ENCODE measurements at regions not wholly inside any gene's neighbourhood (a gene's known extent, or its start where the extent isn't known, plus 50 kb on each side); places are given as distances from the start of the nearest gene placed in this dataset.

DNA sequence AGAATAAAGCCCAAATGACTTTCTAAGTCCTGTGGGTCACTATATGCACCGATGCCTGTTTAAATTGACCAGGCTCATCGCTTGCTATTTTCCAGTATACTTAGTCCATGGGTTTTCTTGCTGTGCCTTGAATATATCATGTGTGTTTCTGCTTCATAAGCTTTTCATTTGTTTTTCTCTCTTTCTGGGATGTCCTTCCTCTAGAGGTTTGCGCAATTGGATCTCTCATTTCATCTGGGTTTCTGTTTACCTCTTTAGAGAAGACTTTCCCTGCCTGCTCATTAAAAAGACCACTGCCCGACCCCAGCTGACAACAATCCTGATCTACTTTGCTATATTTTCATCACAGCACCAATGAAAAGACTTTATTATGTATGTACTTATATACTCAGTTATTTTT is 150.9 kb upstream of the CYRIA start:
- H2AFZ ChIP-seq (ENCODE audit: low read depth, low read length), result no peak overlapping the region
- H3K9ac ChIP-seq (ENCODE audit: low read length), result no peak overlapping the region
- no peak overlapping the region for H3K4me3 ChIP-seq (ENCODE audit: low read length)
- no peak overlapping the region for H3K27ac ChIP-seq (ENCODE audit: low read length)
- H3K9me3 ChIP-seq (ENCODE audit: low read length), result no peaks in the 10 kb centered on the region
- TF ChIP-seq SMC3 (conservative IDR thresholded peaks at IDR 0.05; ENCODE audit: poor library complexity) (no peak), TAF1 (IDR thresholded peaks at IDR 0.05; ENCODE audit: low read depth) (no peak), EP300 (conservative IDR thresholded peaks at IDR 0.05; ENCODE audit: poor library complexity, severe bottlenecking) (no peak), MXI1 (conservative IDR thresholded peaks at IDR 0.05; ENCODE audit: poor library complexity, severe bottlenecking) (no peak), RAD21 (conservative IDR thresholded peaks at IDR 0.05) (no peak), EZH2 (IDR thresholded peaks at IDR 0.05; ENCODE audit: borderline replicate concordance, insufficient read depth, low read length, poor library complexity, severe bottlenecking) (no peak), POLR2AphosphoS5 (IDR thresholded peaks at IDR 0.05) (no peak)
- TF ChIP-seq, protein P1, sequence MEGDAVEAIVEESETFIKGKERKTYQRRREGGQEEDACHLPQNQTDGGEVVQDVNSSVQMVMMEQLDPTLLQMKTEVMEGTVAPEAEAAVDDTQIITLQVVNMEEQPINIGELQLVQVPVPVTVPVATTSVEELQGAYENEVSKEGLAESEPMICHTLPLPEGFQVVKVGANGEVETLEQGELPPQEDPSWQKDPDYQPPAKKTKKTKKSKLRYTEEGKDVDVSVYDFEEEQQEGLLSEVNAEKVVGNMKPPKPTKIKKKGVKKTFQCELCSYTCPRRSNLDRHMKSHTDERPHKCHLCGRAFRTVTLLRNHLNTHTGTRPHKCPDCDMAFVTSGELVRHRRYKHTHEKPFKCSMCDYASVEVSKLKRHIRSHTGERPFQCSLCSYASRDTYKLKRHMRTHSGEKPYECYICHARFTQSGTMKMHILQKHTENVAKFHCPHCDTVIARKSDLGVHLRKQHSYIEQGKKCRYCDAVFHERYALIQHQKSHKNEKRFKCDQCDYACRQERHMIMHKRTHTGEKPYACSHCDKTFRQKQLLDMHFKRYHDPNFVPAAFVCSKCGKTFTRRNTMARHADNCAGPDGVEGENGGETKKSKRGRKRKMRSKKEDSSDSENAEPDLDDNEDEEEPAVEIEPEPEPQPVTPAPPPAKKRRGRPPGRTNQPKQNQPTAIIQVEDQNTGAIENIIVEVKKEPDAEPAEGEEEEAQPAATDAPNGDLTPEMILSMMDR (IDR thresholded peaks at IDR 0.05; ENCODE audit: poor library complexity, severe bottlenecking), result no peak
- TF ChIP-seq, protein P2, sequence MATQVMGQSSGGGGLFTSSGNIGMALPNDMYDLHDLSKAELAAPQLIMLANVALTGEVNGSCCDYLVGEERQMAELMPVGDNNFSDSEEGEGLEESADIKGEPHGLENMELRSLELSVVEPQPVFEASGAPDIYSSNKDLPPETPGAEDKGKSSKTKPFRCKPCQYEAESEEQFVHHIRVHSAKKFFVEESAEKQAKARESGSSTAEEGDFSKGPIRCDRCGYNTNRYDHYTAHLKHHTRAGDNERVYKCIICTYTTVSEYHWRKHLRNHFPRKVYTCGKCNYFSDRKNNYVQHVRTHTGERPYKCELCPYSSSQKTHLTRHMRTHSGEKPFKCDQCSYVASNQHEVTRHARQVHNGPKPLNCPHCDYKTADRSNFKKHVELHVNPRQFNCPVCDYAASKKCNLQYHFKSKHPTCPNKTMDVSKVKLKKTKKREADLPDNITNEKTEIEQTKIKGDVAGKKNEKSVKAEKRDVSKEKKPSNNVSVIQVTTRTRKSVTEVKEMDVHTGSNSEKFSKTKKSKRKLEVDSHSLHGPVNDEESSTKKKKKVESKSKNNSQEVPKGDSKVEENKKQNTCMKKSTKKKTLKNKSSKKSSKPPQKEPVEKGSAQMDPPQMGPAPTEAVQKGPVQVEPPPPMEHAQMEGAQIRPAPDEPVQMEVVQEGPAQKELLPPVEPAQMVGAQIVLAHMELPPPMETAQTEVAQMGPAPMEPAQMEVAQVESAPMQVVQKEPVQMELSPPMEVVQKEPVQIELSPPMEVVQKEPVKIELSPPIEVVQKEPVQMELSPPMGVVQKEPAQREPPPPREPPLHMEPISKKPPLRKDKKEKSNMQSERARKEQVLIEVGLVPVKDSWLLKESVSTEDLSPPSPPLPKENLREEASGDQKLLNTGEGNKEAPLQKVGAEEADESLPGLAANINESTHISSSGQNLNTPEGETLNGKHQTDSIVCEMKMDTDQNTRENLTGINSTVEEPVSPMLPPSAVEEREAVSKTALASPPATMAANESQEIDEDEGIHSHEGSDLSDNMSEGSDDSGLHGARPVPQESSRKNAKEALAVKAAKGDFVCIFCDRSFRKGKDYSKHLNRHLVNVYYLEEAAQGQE (IDR thresholded peaks at IDR 0.05; ENCODE audit: borderline replicate concordance), result no peak
- H3K36me3 ChIP-seq (ENCODE audit: insufficient read depth, low read length), result no peaks in the 10 kb centered on the region
- no peaks in the 10 kb centered on the region for H3K27me3 ChIP-seq (ENCODE audit: insufficient read depth, low read depth, low read length)
- H3K4me2 ChIP-seq (ENCODE audit: low read length), result no peak overlapping the region
- no peaks in the 10 kb centered on the region for H3K79me2 ChIP-seq (replicated peaks; ENCODE audit: insufficient read depth, low read length)
- H4K20me1 ChIP-seq (ENCODE audit: insufficient read depth), result no peaks in the 10 kb centered on the region
- no peaks in the 10 kb centered on the region for H3K9me2 ChIP-seq (ENCODE audit: insufficient read depth, low read length)
- H3F3A ChIP-seq (ENCODE audit: insufficient read depth, low read length, poor library complexity, severe bottlenecking), result no peaks in the 10 kb centered on the region

DNA sequence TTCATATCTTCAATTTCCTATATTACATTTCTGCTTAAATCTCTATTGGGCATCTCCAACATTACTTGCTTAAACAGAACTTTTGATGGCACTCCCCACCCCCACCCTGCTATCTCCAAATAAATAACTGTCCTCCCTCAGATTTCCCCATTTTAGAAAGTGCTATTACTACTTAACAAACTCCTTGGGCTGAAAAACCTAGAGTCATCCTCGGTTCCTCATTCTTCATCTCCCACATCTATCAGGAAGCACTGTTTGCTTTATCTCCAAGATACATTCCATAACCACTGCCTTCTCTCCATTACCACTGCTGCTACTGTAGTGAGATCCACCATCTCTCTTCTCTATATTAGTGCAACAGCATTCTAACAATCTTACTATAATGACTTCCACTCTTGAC is 150.4 kb upstream of the CYRIA start:
- no peak for TF ChIP-seq EZH2 (IDR thresholded peaks at IDR 0.05; ENCODE audit: borderline replicate concordance, insufficient read depth, low read length, poor library complexity, severe bottlenecking)
- TF ChIP-seq, protein P2 (IDR thresholded peaks at IDR 0.05; ENCODE audit: borderline replicate concordance), result no peak
- TF ChIP-seq RAD21 (conservative IDR thresholded peaks at IDR 0.05), result no peak
- TF ChIP-seq, protein P1 (IDR thresholded peaks at IDR 0.05; ENCODE audit: poor library complexity, severe bottlenecking), result no peak
- TF ChIP-seq MXI1 (conservative IDR thresholded peaks at IDR 0.05; ENCODE audit: poor library complexity, severe bottlenecking), result no peak
- TF ChIP-seq EP300 (conservative IDR thresholded peaks at IDR 0.05; ENCODE audit: poor library complexity, severe bottlenecking), result no peak
- TF ChIP-seq POLR2AphosphoS5 (IDR thresholded peaks at IDR 0.05), result no peak
- no peak for TF ChIP-seq SMC3 (conservative IDR thresholded peaks at IDR 0.05; ENCODE audit: poor library complexity)
- TF ChIP-seq TAF1 (IDR thresholded peaks at IDR 0.05; ENCODE audit: low read depth), result no peak
- no peak overlapping the region for H2AFZ ChIP-seq (ENCODE audit: low read depth, low read length)

More for the DNA sequence above, 150.4 kb upstream of the CYRIA start:
- Histone ChIP-seq H3K79me2 (replicated peaks; ENCODE audit: insufficient read depth, low read length) (no peaks in the 10 kb centered on the region), H3K27ac (ENCODE audit: low read length) (no peak overlapping the region), H4K20me1 (ENCODE audit: insufficient read depth) (no peaks in the 10 kb centered on the region), H3K9me2 (ENCODE audit: insufficient read depth, low read length) (no peaks in the 10 kb centered on the region), H3K36me3 (ENCODE audit: insufficient read depth, low read length) (no peaks in the 10 kb centered on the region), H3K27me3 (ENCODE audit: insufficient read depth, low read depth, low read length) (no peaks in the 10 kb centered on the region), H3K4me2 (ENCODE audit: low read length) (no peak overlapping the region), H3K9ac (ENCODE audit: low read length) (no peak overlapping the region), H3F3A (ENCODE audit: insufficient read depth, low read length, poor library complexity, severe bottlenecking) (no peaks in the 10 kb centered on the region), H3K4me3 (ENCODE audit: low read length) (no peak overlapping the region), H3K9me3 (ENCODE audit: low read length) (no peaks in the 10 kb centered on the region)

All from neural cell (in vitro differentiated cells).